Umbilical cord (tissue), 1 donor: ENCODE measurements at regions not wholly inside any gene's neighbourhood (a gene's known extent, or its start where the extent isn't known, plus 50 kb on each side); places are given as distances from the start of the nearest gene placed in this dataset.
"Not testable (repeated sequence)": the region's sequence is repeated elsewhere in the genome, so short reads cannot be mapped to it uniquely, and the experiment has no call there.

Experiments
- DNase-seq: peaks from one replicate; pipeline ENCODE4 v3.0.0-alpha.2; 2015; ENCODE audit warnings: low spot score

DNA sequence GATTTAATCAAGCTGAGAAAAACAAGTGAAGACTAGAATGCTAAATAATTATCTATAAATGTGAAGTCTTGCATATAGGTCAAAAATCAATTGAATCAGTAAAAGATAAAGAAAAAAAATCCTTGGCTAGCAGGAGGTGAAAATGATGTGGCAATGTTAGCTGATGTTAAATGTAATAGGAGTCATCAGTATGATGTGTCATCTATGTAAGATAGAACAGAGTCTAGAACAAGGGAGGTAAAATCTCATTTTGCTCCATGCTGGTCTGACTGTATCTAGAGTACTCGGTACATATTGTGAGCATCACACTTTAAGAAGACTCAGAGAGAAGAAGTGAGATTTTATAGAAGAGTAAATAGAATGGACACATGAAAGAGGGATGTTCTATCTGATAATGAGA lies 721.2 kb downstream of the ETS1 start:
- DNase-seq, result no peak

DNA sequence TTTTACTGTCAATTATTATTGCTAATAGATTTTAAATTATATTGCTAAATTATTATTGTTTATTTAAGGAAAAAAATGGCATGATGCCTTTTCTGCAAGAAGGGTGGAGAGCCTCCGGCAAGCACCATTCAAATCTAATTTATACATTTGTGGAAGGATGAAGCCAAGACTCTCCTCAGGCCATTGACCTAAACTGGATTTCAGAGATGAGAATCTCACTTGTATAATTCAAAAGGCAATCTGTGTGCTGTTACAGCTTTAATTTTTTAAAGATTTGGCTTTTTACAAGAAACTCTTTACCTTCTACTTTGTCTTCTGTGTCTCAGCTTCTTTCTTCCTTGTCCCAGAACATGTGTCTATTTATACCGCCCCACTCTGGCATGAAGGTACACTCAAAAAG lies 722.5 kb downstream of the ETS1 start:
- DNase-seq, result no peak

DNA sequence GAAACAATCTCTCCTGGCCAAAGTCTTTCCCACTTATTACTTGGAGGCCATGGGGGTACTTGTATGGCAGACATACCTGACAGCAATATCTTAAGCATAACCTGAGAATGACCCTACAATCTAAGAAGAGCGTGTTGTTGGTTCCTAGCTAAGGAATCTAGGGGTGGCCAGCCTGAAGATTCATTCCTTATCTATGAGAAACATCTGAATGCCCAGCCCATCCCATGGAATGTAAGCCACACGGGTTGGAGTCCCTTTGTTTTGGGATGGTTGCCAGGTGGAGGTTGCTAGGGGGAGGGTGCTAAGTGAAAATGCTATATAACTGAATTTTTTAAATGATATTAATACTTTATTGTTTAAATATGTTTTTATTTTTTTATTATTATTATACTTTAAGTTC lies 725.0 kb downstream of the ETS1 start:
- no peak for DNase-seq

DNA sequence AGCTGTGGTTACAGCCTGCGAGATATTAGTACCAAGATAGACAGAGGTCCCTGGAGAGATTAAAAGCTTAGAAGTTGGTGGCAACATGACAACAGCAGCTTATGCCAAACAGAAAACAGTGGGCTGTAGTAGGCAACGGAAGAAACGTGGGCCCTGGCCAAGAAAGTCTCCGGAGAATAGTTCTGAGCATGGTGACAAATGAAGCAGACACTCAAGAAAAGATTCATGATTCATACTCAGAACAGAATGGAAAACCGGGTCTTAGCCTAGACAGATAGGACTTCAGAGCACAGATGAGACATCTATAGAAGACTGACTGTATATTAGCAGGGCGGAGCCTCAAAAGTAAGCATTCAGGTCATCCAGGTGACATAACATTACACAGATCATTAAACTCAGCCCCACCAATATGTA lies 727.4 kb downstream of the ETS1 start:
- no peak for DNase-seq

DNA sequence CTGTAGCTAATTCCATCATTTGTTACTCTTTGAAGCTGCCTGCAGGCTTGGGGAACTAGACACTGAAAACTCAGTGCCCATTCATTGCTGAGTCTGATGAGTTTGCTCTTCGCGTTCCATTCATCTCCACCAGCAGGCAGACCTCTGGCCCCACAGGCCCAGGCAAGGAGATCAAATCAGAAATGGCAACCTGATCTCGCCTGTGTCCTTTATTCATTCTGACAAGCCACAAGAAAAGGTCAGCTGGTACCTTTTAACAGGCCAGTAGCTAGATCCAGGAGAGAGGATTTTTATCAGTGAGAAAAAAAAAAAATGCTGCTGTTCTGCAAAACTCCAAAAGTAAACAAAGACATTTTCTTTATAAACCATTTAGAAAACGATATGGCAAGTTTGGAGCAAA lies 742.5 kb downstream of the ETS1 start:
- DNase-seq, result no peak

DNA sequence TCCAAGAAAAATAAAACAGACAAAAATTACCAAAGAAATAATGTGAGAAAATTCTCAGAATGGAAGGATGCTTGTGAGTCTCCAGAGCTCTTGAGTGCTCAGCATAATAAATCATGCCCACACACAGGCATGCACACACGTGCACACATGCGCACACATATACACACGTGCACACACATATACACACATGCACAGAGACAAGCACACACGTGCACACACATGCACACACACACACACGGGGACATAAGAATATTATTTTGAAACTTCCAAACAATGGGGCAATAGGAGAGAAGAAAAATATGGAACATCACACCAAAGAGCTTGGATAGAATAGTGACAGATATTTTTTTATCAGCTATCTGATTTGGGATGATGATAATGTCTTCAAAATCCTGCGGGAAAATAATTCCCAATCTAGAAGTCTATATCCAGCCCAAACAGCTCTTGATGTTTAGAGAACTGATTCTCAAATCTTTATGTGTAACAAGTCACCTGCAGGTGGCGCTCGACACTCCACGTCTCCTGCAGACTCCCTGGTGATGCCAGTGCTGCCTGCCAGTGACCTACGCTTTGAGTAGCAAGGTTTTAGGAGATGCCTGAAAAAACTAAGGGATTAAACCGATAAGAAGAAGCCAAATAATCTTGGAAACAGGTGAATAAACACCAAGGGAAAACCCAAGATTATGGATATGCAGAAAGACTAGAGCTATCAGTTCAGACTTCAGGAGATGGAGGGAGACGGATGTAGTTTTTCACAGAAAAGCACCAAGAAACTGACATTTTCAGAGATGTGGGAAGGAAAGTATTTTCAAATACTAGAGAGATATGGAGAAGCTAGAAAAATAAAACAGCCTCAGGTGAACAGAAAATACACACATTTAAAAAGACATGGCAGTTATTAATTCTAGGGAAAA lies 743.6 kb downstream of the ETS1 start:
- peak; percentile 81 for DNase-seq

DNA sequence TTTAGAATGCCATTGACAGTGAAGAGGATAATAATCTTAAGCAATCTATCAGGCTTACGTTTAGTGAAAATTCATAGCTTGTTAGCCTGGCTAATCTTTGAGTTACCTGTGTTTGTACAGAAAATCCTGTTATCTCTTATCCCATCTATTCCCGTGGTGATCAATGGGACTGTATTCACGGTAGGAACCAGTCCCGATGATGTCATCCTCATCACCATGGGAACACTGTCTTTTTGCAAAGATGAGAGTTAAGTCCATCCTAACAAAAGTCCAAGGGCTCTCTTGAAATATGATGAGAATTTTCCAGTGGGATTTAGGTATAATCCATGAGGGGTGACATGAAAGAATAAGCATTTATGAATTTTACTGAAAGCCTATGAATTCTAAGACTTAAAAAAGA lies 762.2 kb downstream of the ETS1 start:
- peak; percentile 64 for DNase-seq

DNA sequence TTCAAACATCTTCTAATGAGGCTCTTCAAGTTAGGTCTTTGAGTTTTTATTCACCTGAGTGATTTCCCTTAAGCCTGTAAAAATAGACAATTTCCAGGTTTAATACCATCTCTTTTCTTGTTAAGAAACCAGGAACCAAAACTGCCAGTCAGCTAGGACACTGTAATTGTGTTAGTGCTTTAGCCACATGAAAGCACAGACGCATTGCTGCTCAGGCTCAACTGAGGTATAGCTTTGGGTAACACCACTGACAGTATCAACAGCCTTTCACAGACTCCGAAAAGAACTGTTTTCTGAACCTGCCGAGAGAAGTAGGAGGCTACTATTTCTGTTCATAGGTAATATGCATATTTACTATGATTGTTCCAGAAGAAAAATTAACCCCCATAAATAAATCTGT lies 768.7 kb downstream of the ETS1 start:
- DNase-seq, result no peak

DNA sequence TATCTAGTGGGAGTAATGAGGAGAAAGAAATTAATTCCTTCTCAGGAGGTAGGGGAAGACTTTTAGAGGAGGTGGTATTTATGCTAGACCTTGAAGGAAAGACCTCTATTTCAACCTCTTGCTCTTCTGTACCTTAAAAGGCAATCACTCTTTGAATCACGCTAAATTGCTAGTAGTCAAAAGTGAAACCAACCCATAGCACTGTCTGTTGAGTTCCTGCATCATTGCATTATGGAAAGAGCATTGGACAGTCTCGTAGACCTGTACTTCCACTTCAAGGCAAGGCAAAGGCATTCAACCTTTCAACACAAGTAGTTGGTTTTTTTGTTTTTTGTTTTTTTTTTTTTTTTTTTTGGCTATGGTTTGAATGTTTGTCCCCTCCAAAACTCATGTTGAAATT lies 770.4 kb downstream of the ETS1 start:
- DNase-seq, result no peak

DNA sequence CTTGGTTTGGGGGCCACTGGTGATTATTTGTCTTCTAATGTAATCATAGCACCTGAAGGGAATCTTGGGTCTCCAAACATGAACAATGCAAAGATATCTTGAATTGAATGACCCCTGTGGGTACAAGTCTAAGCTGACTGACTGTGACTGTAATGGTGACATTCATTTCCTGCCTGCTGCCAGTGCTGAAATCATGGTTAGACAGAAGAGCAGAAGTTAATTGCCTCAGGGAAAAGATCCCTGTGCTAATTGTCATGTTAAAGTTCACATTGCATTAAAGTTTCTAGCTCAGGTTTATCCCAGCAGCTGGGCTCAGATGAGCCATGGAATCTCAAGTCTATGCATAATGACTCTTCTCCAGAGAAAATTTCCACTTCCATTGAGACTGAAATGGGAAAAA lies 772.0 kb downstream of the ETS1 start:
- no peak for DNase-seq

DNA sequence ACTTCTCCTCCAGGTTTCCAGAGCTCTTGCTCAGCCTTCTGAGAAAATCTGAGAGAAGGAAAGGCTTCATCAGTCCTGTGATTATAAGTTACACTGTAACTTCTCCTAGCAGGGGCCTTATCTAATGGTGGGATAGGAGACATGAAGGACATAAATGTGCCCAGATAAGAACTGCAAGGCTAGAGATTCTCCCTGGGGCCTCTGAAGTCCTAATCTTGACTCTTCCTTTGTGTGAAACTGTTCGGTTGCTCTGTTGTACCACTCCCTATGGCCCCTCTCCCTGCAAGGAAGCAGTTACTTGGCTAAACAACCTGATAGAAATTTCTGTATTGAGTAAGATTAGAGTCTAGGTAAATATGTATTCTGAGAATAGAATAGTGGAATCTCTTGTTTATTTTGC lies 780.9 kb downstream of the ETS1 start:
- DNase-seq, result peak; percentile 58

DNA sequence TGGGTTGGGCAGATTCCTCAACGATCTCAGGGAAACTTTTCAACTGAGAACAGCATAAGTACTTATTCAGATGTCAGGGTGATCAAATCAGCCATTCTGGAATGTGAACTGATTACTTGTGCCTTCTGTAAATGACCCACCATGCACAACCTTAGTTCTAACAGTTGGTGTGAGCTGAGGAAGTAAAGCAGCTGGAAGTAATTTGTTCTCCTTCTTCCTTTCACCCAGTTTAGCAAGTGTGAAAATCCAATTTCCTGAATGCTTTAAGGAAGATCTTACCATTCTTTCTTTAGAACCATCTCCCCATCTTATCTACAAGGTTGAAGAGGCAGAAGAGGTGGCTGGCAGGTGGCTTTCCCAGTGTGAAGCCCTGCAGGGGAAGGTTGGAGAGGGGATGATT lies 781.6 kb downstream of the ETS1 start:
- no peak for DNase-seq

DNA sequence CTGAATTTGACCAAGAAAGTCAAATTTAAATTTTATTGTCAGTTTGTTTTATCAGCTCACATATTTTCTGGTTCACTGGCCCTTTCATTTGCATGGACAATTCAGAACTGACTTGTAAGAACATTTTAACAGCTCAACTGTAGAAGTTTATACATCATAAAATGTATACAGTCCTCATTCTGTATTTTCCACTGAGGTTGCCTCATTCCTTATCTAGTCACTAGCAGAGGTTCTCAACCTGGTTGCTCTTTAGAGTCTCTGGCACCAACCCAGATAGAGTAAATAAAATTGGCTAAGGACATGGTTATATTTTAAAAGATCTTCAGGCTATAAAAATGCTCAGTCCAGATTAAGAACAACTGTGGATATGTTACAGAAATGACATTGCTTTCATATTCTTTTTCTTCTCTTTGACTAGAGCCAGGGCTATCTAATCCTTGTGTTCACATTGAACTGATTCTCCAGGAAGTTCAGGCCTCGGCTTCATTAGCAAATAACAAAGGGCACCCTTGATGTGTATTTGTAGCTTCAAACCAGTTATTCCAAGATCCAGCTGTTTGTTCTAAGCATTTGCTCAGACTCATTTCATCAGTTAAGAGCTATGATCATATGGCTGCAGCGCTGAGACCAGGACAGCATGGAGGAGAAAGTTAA lies 782.5 kb downstream of the ETS1 start:
- DNase-seq, result peak; percentile 76

DNA sequence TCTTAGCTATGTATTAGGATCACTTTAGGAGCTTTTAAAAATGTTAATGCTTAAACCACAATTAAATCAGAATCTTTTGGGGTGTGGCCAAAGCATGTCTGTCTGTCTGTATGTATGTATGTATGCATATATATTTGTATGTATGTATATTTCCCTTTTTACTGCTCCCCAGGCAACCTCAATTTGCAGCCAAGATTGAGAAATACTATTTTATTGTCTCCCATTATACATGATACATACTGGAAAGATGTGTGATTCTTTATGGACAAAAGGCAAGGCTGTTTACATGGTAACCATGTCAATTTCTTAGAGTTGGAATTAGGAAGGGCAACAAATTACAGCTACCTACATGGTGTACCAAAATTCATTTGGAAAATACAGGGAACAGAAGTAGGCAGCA lies 783.6 kb downstream of the ETS1 start:
- no peak for DNase-seq

DNA sequence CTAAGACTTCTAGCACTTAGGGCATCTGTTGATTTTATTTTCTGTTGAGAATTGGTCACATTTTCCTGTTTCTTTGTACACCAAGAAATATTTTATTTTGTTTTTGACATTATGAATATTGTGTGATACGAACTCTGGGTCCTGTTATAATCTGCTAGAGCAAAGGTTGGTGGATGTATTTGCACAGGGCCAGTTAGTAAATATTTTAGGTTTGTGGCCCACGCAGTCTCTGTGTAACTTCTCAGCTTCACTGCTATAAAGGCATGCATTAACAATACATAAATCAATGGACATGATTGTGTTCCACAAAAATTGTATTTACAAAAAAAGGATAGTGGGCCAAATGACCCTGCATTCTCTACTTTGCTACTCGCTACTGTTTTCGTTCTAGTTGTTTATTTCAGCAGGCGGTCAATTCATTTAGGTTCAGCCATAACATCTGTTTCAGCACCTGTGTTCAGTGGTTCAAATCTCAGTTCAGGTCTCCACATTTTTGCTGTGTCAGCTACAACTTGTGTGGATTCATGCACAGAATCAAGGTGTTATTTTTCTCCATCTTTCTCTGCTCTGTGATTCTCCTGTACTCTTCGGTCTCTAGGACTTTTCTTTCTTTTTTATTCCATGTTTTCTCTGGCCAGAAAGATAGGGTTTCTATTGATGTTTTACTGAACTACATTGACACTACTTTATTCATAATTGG lies 786.2 kb downstream of the ETS1 start:
- no peak for DNase-seq

DNA sequence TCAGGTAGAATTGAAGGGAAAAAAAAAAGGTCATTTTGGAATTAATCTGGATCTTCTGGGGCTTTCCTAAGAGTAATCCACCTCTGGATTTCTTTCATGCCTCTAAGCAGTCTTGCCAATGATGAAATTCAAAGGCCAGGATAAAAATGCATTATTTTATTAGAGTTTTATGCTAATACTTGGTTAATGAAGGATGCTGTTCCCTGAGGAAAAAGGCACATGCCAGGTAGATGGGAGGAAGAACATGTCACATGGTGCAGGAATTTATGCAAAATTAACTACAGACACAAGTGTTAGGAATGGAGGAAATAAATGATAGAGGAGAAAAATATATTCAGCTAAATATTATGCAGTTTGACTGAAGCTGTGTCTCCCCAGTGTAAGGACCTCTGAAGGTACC lies 792.0 kb downstream of the ETS1 start:
- no peak for DNase-seq

DNA sequence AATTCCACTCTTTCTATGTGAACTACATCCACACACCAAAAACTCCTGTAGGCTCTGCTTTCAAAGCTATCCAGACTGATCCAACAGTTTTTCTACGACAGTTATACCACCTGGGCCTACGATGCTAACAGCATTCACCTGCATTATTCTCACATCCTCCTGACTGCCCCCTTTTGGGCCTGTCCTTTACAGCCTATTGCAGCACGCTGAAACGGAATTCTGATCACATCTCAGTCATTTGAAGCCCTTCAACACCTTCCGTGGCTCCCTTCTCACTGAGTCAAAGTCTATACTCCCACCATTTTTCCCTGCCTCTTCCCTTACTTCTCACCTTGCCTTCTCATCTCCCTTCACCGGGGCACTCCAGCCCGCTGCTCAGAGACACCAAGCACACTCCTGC lies 791.3 kb upstream of the KIRREL3 start:
- DNase-seq, result no peak

DNA sequence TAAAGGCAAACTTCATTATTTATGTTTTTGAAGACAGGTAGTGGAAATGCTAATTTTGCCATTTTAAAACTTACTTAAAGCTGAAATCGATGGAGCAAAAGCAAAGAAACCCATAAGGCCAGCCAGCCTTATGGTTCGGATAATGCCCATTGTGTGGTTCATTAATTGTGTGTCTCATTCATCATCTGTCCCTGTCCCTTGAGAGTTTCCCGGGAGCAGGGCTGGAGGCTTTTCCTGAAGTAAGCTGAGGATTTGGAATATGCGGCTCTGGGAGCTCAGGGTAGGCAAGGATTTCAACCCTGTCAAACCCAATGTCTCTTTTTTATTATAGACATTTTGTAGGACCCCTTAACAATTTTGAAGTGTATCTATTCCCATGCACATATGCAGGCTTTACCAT lies 790.0 kb upstream of the KIRREL3 start:
- DNase-seq, result no peak

DNA sequence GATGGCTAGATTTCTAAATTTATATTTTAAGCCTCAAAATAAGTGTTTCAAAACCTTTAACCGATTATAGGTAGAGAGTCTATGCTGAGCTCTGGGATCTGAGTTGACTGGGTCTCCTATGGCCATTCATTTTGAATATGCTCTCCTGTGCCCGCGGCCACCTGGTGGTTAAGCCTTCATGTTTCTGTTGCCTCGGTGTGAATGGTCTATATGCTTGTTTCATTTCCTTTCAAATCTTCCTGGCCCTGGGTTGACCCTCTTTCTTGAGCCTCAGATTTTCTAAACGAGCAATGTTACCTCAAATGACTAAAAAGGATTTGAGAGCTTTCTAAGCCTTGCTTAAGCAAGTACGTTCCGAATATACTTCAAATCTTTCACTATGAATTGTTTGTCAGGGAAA lies 789.4 kb upstream of the KIRREL3 start:
- DNase-seq, result peak; percentile 60

DNA sequence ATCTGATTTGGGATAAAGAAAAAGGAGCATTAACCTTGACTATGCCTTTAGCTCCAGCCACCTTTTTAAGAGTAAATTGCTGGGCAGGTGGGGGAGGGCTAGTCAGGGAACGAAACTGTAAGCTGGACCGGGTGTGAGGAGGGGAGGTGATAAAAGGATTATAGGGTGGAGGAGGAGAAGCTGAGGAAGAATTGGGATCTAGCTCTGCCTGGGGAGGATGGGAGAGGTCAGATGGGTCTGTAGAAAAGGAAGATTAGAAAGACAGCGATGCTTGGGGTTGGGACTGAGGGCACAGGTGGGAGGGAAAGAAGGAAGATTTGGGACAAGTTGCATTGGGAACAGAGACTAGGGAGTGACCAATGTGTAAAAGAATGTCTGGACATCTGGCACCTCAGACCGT lies 772.4 kb upstream of the KIRREL3 start:
- DNase-seq, result not testable (repeated sequence)

DNA sequence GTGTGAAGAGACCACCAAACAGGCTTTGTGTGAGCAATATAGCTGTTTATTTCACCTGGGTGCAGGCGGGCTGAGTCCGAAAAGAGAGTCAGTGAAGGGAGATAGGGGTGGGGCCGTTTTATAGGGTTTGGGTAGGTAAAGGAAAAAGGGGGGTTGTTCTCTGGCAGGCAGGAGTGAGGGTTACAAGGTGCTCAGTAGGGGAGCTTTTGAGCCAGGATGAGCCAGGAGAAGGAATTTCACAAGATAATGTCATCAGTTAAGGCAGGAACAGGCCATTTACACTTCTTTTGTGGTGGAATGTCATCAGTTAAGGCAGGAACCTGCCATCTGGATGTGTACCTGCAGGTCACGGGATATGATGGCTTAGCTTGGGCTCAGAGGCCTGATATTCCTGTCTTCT lies 768.4 kb upstream of the KIRREL3 start:
- DNase-seq, result not testable (repeated sequence)

DNA sequence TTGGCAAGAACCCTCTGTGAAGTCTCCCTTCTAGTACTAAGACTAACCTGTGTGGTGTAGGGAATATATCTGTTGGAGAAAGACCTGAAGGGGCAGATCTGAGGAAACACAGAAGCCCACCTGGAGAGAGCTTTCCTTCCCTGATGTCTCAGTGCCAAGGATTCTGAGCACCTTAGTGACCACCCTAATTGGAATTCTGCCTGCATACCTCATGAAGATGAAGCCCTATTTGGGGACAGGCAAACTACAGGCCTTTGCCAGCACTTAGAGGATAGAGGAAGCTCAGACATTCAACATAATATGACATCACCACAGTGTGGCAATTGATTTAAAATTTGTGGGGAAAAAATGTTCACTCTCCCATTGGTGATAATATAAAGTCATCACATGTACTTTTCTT lies 766.2 kb upstream of the KIRREL3 start:
- no peak for DNase-seq
